SU-DHL-6 (cell line): ENCODE measurements at regions not wholly inside any gene's neighbourhood (a gene's known extent, or its start where the extent isn't known, plus 50 kb on each side); places are given as distances from the start of the nearest gene placed in this dataset.
"Not testable (repeated sequence)": the region's sequence is repeated elsewhere in the genome, so short reads cannot be mapped to it uniquely, and the experiment has no call there.

Experiments used
- H2AFZ ChIP-seq: fragments of 200-600 bp; sonication (generic); 2 replicates; pipeline ENCODE4 v1.6.1; 2014; ENCODE audit warnings: low read depth, mild to moderate bottlenecking, moderate library complexity, mixed read lengths, antibody characterized with exemption, low read length; ENCODE audit not compliant: severe bottlenecking
- H3F3A ChIP-seq: fragments of 200-600 bp; shearing (Covaris generic); 2 replicates; pipeline ENCODE4 v1.6.0; 2016; ENCODE audit warnings: antibody characterized with exemption, mild to moderate bottlenecking; ENCODE audit not compliant: insufficient read depth
- H3K27ac ChIP-seq: fragments of 200-600 bp; sonication (generic); 2 replicates; pipeline ENCODE4 v1.5.1; 2016; ENCODE audit warnings: low read depth, mild to moderate bottlenecking, low read length, moderate library complexity, mixed read lengths
- H3K27me3 ChIP-seq: fragments of 200-600 bp; sonication (generic), shearing (Covaris generic); 2 replicates; pipeline ENCODE4 v1.6.0; 2014; ENCODE audit warnings: mild to moderate bottlenecking, low read length
- H3K36me3 ChIP-seq: fragments of 200-600 bp; sonication (generic); 2 replicates; pipeline ENCODE4 v1.6.1; 2014; ENCODE audit warnings: mild to moderate bottlenecking, low read length, mixed read lengths
- H3K4me2 ChIP-seq: fragments of 300-600, 200-600 bp; shearing (Covaris generic), sonication (generic); 2 replicates; pipeline ENCODE4 v1.6.0; 2014; ENCODE audit warnings: low read length, low read depth, mild to moderate bottlenecking; ENCODE audit not compliant: poor library complexity, severe bottlenecking
- H3K4me3 ChIP-seq: fragments of 200-600 bp; sonication (generic); 2 replicates; pipeline ENCODE4 v1.5.1; 2014; ENCODE audit warnings: antibody characterized with exemption, low read length, mild to moderate bottlenecking, mixed read lengths; ENCODE audit not compliant: insufficient read depth, poor library complexity, severe bottlenecking
- H3K79me2 ChIP-seq: fragments of 200-600 bp; sonication (generic); 2 replicates; pipeline ENCODE4 v1.6.1; 2014; ENCODE audit warnings: mild to moderate bottlenecking, low read length, moderate library complexity; ENCODE audit not compliant: insufficient read depth
- H3K9ac ChIP-seq: fragments of 200-600 bp; sonication (generic); 2 replicates; pipeline ENCODE4 v1.7.0; 2014; ENCODE audit warnings: mild to moderate bottlenecking, low read length
- H3K9me2 ChIP-seq: fragments of 200-600 bp; sonication (generic); replicated peaks from 2 replicates; pipeline ENCODE4 v1.6.1; 2014; ENCODE audit warnings: low read length; ENCODE audit not compliant: insufficient read depth
- H3K9me3 ChIP-seq: fragments of 200-600 bp; sonication (generic); 2 replicates; pipeline ENCODE4 v1.6.1; 2014; ENCODE audit warnings: low read length, mixed read lengths; ENCODE audit not compliant: insufficient read depth
- H4K20me1 ChIP-seq: fragments of 200-600 bp; sonication (generic); 2 replicates; pipeline ENCODE4 v1.6.1; 2014; ENCODE audit warnings: low read depth, mild to moderate bottlenecking, antibody characterized with exemption, low read length, moderate library complexity, mixed read lengths
- EZH2phosphoT487 ChIP-seq: fragments of 200-600 bp; sonication (generic), shearing (Covaris generic); conservative IDR thresholded peaks from 2 replicates; pipeline ENCODE4 v1.6.1; 2018; ENCODE audit warnings: mild to moderate bottlenecking, antibody characterized with exemption, low read length, moderate library complexity, mixed read lengths
- TF ChIP-seq, protein P1 (sequence below): fragments of 200-600 bp; sonication (generic); IDR thresholded peaks from one replicate; pipeline ENCODE4 v1.5.1; 2017; ENCODE audit warnings: antibody characterized with exemption, mild to moderate bottlenecking, low read length, moderate library complexity; ENCODE audit not compliant: insufficient read depth, poor library complexity, severe bottlenecking

DNA sequence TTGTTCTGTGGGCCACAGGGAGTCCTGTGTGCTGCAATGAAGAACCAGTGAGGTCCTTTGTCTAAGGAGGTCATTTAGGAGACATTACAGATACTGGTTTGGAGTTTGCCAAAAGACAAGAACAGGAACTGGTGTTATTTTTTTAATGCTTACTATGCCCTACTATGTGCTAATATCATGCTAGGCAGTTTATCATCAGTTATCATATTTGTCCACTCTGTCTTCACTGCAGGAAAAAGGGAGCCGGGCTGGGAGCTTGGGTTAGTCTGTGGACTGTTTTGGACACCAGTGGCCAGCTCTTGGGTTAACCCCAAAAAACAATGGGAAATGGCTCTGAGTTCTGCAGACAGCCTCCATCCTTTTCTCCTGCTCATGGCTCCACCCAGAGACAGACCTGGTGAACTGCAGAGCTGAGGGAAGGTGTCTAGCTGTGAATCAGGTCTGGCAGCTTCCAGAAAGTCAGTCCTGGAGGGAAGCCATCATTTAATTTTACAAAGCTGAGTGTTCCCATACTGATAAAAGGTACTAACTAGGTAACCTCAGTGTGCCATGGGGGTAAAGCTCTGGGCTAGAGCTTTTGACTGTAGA lies 101.2 kb upstream of the ZNF746 start:
- Histone ChIP-seq H3K9me3 (no peaks in the 10 kb centered on the region), H3K27me3 (no peaks in the 10 kb centered on the region), H3K79me2 (0 out of 2 replicates have a peak, but pooled peaks cover 4% of the 10 kb centered on the region), H3K36me3 (no peaks in the 10 kb centered on the region), H3K9ac (no peak overlapping the region), H3F3A (peaks cover 8% of the 10 kb centered on the region), H2AFZ (no peak overlapping the region), H3K4me2 (no peak overlapping the region), H4K20me1 (0 out of 2 replicates have a peak, but pooled peaks cover 6% of the 10 kb centered on the region), H3K9me2 (no peaks in the 10 kb centered on the region), H3K4me3 (no peak overlapping the region), H3K27ac (no peak overlapping the region)
- TF ChIP-seq, protein P1, sequence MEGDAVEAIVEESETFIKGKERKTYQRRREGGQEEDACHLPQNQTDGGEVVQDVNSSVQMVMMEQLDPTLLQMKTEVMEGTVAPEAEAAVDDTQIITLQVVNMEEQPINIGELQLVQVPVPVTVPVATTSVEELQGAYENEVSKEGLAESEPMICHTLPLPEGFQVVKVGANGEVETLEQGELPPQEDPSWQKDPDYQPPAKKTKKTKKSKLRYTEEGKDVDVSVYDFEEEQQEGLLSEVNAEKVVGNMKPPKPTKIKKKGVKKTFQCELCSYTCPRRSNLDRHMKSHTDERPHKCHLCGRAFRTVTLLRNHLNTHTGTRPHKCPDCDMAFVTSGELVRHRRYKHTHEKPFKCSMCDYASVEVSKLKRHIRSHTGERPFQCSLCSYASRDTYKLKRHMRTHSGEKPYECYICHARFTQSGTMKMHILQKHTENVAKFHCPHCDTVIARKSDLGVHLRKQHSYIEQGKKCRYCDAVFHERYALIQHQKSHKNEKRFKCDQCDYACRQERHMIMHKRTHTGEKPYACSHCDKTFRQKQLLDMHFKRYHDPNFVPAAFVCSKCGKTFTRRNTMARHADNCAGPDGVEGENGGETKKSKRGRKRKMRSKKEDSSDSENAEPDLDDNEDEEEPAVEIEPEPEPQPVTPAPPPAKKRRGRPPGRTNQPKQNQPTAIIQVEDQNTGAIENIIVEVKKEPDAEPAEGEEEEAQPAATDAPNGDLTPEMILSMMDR, result peak; percentile 13
- no peak for TF ChIP-seq EZH2phosphoT487

DNA sequence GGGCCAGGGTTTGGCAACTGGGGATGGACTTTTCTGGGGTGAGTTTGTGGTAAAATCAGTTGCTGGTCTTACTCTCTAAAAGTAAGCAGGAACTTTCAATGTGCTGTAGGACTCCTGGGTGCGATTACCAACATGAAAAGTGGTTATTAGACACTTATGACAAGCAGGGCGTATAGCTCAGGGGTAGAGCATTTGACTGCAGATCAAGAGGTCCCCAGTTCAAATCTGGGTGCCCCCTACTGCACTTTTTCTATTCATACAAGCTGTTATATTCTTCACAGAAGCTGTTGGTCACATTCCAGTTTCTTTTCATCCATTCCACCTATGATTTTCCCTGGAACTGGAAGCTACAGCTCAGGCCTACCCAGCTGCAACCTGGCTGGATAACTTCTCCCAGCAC lies 100.2 kb upstream of the ZNF746 start:
- not testable (repeated sequence) for H2AFZ ChIP-seq, H3K36me3 ChIP-seq

DNA sequence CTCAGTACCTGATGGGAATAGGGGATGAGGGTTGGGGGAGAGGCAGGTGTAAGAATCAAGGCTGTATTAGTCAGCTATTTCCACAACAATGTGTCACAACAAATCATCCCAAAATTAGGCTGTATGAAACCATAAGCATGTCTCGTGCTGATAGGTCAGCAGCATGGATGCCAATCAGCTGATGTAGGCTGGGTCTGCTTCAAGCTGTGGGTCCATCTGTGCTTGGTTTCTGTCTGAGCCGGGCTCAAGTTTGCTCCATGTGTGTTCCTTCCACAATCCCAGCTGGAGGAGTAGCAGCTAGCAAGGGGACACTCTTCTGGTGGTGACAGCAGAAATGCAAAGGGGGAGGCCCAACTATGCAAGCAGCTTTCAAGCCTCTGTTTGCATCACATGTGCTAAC lies 97.9 kb upstream of the ZNF746 start:
- H3K9ac ChIP-seq, result no peak overlapping the region
- H2AFZ ChIP-seq, result no peak overlapping the region
- H3K79me2 ChIP-seq, result 0 out of 2 replicates have a peak, but pooled peaks cover 4% of the 10 kb centered on the region
- H3K36me3 ChIP-seq, result no peaks in the 10 kb centered on the region
- no peaks in the 10 kb centered on the region for H3K9me3 ChIP-seq
- H4K20me1 ChIP-seq, result 0 out of 2 replicates have a peak, but pooled peaks cover 6% of the 10 kb centered on the region
- no peak for TF ChIP-seq EZH2phosphoT487
- TF ChIP-seq, protein P1, result no peak
- no peak overlapping the region for H3K27ac ChIP-seq
- H3K27me3 ChIP-seq, result no peaks in the 10 kb centered on the region
- H3F3A ChIP-seq, result peaks cover 7% of the 10 kb centered on the region
- H3K9me2 ChIP-seq, result no peaks in the 10 kb centered on the region
- H3K4me3 ChIP-seq, result no peak overlapping the region
- H3K4me2 ChIP-seq, result no peak overlapping the region

More for the DNA sequence above, 100.2 kb upstream of the ZNF746 start:
- H3K4me3 ChIP-seq, H3K9ac ChIP-seq, H3K27me3 ChIP-seq, H4K20me1 ChIP-seq, H3K9me2 ChIP-seq, H3F3A ChIP-seq, H3K27ac ChIP-seq, H3K9me3 ChIP-seq, H3K79me2 ChIP-seq, H3K4me2 ChIP-seq: not testable (repeated sequence)

DNA sequence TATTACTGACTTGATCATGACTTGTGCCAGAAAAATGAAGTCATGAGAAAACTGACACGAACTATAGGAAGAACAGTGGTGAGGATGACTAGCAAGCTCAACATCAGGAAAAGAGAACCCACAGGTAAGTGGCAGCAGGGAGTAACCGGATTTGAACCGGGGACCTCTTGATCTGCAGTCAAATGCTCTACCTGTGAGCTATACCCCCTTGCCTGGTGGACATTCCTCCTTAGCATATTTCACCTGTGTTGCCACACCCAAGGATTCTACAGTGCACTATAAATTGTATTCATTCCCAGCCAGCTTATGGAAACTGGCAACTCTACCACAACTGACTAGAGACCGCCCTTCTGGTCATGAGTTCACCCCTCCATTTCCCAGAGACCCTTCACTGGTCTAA lies 97.5 kb upstream of the ZNF746 start:
- Histone ChIP-seq H3K27me3 (no peaks in the 10 kb centered on the region), H3F3A (peaks cover 2% of the 10 kb centered on the region), H3K9ac (no peak overlapping the region), H3K9me2 (no peaks in the 10 kb centered on the region), H3K27ac (no peak overlapping the region), H3K79me2 (0 out of 2 replicates have a peak, but pooled peaks cover 4% of the 10 kb centered on the region), H3K36me3 (no peaks in the 10 kb centered on the region), H2AFZ (no peak overlapping the region), H4K20me1 (0 out of 2 replicates have a peak, but pooled peaks cover 5% of the 10 kb centered on the region), H3K9me3 (no peaks in the 10 kb centered on the region), H3K4me3 (no peak overlapping the region), H3K4me2 (no peak overlapping the region)
- TF ChIP-seq, protein P1, result no peak
- TF ChIP-seq EZH2phosphoT487, result no peak
